Uterus (tissue), 3 donors: ENCODE measurements at regions not wholly inside any gene's neighbourhood (a gene's known extent, or its start where the extent isn't known, plus 50 kb on each side); places are given as distances from the start of the nearest gene placed in this dataset.

Source experiments
- DNase-seq, 2 donors: peaks; one replicate each; pipeline ENCODE4 v3.0.0-alpha.2; 2019 to 2020
- H3K27ac ChIP-seq, 2 donors: fragments of 200-600 bp; sonication (generic); 1 replicate in 1 of 2; 2 replicates in 1 of 2; pipeline ENCODE4 v1.5.1; 2016 to 2018
- H3K27me3 ChIP-seq, 2 donors: fragments of 200-600 bp; sonication (generic); one replicate each; pipeline ENCODE4 v1.5.1; 2018 to 2019; ENCODE audit warnings: control low read depth in 1 of 2
- H3K36me3 ChIP-seq, 2 donors: fragments of 200-600 bp; sonication (generic); one replicate each; pipeline ENCODE4 v1.5.1; 2019; ENCODE audit warnings: control low read depth in 1 of 2
- H3K4me1 ChIP-seq, 2 donors: fragments of 200-600 bp; sonication (generic); one replicate each; pipeline ENCODE4 v1.5.1; 2018 to 2019; ENCODE audit warnings: control low read depth in 1 of 2
- H3K4me3 ChIP-seq, 2 donors: fragments of 200-600 bp; sonication (generic); 1 replicate in 1 of 2; 2 replicates in 1 of 2; pipeline ENCODE4 v1.5.1; 2018 to 2019; ENCODE audit warnings: mild to moderate bottlenecking in 1 of 2
- H3K9me3 ChIP-seq, 2 donors: fragments of 200-600 bp; sonication (generic); one replicate each; pipeline ENCODE4 v1.5.1; 2019; ENCODE audit warnings: control low read depth in 1 of 2
- POLR2A ChIP-seq, 2 donors: fragments of 450-650 bp; IDR thresholded peaks; one replicate each; pipeline ENCODE4 v1.6.1; 2016; ENCODE audit warnings: antibody characterized with exemption in 2 of 2, mild to moderate bottlenecking in 1 of 2, moderate library complexity in 1 of 2
- intact Hi-C: fragments of 100-400 bp; cut with DNase I; formaldehyde crosslinking; loops from one replicate; pipeline ENCODE4 v1.15.1; 2023; ENCODE audit warnings: low total_unique reads
- TF ChIP-seq, protein P1 (sequence below), 4 experiments: fragments of 200-600 bp in 2 of 4; fragments of 450-650 bp in 2 of 4; sonication (generic) in 2 of 4; IDR thresholded peaks; one replicate each; pipeline ENCODE4 v1.5.1; 2016 to 2019; ENCODE audit warnings: antibody characterized with exemption in 4 of 4, mild to moderate bottlenecking in 2 of 4, moderate library complexity in 1 of 4
- donor health status: DM: yes; HTN: yes; CAD: no.

DNA sequence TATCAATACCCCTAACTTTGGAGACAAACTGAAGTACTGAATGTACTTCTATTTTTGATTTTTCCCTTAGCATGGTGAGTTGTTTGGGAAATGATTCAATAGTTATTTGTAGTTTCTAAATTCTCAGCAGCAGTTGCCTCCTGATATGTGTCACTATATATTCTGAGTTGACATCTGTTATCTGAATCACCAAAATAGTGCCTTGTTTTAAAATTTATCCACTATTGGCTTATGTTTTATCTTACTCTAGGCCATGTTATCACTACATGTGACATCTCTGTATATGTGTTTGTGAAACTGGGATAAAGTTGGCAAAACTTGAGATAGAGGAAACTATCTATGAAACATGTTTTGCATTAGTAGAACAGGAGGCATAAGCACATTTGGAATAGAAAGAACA is 317.6 kb downstream of the TLE4 start:
- Histone ChIP-seq H3K9me3 (no peaks in the 10 kb centered on the region), H3K36me3 (no peaks in the 10 kb centered on the region), H3K27ac (no peak overlapping the region), H3K4me1 (no peaks in the 10 kb centered on the region), H3K4me3 (no peak overlapping the region), H3K27me3 (no peaks in the 10 kb centered on the region)
- TF ChIP-seq POLR2A (IDR thresholded peaks at IDR 0.05): no peak
- TF ChIP-seq, protein P1, sequence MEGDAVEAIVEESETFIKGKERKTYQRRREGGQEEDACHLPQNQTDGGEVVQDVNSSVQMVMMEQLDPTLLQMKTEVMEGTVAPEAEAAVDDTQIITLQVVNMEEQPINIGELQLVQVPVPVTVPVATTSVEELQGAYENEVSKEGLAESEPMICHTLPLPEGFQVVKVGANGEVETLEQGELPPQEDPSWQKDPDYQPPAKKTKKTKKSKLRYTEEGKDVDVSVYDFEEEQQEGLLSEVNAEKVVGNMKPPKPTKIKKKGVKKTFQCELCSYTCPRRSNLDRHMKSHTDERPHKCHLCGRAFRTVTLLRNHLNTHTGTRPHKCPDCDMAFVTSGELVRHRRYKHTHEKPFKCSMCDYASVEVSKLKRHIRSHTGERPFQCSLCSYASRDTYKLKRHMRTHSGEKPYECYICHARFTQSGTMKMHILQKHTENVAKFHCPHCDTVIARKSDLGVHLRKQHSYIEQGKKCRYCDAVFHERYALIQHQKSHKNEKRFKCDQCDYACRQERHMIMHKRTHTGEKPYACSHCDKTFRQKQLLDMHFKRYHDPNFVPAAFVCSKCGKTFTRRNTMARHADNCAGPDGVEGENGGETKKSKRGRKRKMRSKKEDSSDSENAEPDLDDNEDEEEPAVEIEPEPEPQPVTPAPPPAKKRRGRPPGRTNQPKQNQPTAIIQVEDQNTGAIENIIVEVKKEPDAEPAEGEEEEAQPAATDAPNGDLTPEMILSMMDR (IDR thresholded peaks at IDR 0.05): no peak
- no peak for DNase-seq
- intact Hi-C loops: no loop called here

DNA sequence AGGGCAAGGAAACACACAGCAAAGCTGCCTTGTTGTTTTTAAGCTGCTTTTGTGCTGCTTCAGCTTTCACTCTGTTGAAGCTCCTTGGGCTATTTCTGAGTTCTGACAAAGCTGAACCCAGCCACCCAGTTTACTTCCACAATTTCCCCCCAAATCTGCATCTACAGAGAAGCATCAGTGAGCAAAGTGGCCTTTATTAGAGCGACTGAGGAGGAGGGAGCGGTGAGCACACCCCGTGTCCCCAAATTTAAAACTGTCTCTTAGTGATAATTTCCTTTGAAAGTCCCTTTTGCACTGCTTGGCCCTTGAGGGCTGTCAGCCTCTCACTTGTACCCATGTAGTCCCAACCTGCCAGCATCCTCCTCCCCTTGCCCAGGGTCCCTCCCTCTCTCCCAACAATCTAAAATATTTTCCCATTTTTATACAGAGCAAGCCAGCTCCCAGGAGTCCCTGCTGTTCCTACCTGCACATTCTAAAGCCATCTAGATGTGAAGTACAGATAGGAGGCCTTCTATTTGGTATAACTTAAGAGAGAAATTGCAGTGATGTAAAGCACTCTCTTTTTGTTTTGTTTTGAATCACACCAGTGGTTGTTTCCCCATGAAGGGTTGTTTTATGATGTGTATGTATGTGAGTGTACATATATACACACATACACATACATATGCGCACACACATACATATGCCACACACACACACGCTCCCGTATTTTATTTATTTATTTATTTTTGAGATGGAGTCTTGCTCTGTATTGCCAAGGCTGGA is 313.5 kb downstream of the TLE4 start:
- TF ChIP-seq POLR2A (IDR thresholded peaks at IDR 0.05): no peak
- TF ChIP-seq, protein P1 (IDR thresholded peaks at IDR 0.05): no peak
- H3K36me3 ChIP-seq: peaks cover 0 to 2% of the 10 kb centered on the region in 2 donors
- H3K4me1 ChIP-seq: no peaks in the 10 kb centered on the region
- intact Hi-C loops: no loop called here
- no peak overlapping the region for H3K4me3 ChIP-seq
- no peak overlapping the region for H3K27ac ChIP-seq
- no peak for DNase-seq
- no peaks in the 10 kb centered on the region for H3K27me3 ChIP-seq
- H3K9me3 ChIP-seq: no peaks in the 10 kb centered on the region

DNA sequence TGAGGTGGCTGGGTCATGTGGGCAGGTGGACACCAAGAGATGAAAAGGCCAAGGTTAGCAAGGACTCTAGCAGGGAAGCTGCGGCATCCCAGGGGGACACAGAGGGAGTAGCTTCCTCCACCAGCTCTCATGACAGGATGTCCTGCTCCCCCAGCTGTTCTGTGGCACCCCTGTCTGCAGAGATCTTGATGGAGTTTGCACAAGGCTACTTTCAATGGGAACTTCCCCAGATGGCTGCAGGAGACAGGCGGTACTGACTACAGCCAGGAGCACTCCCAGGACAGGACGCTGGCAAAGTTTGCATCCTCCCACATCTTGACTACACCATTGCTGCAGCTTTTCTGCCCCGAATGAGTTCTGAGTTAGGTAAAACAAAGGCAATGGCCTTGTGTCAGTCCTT is 312.8 kb downstream of the TLE4 start:
- TF ChIP-seq, protein P1 (IDR thresholded peaks at IDR 0.05): no peak
- TF ChIP-seq POLR2A (IDR thresholded peaks at IDR 0.05): no peak
- H3K27me3 ChIP-seq: no peaks in the 10 kb centered on the region
- H3K27ac ChIP-seq: no peak overlapping the region
- H3K4me1 ChIP-seq: no peaks in the 10 kb centered on the region
- H3K36me3 ChIP-seq: peaks cover 0 to 2% of the 10 kb centered on the region in 2 donors
- intact Hi-C loops: no loop called here
- DNase-seq: no peak
- H3K9me3 ChIP-seq: no peaks in the 10 kb centered on the region
- no peak overlapping the region for H3K4me3 ChIP-seq

GRCh38 chr9:79883073-79883645 is 311.4 kb downstream of the TLE4 start:
- intact Hi-C loops: no loop called here
- no peak for DNase-seq
- H3K27me3 ChIP-seq: no peaks in the 10 kb centered on the region

DNA sequence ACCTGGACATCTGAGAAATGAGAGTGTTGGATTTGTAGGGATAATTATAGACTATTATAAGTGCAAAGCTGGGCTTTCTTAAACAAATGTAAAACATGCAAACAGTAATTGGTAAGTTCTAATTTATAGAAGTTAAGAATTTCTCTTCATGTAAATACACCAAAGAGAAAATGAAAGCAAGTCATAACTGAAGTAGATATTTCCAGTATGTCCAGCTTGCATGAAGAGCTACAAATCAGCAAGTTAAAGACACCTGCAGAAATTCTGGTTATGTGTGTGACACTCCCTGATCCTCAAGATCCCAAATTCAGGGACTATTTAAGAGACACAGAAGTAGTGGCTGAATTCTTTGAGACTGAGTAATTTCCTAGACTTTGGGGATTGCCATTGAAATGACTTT is 308.9 kb downstream of the TLE4 start:
- peaks cover 0 to 2% of the 10 kb centered on the region in 2 donors for H3K36me3 ChIP-seq
- no peaks in the 10 kb centered on the region for H3K9me3 ChIP-seq
- no peak for DNase-seq
- no peaks in the 10 kb centered on the region for H3K4me1 ChIP-seq
- no peak overlapping the region for H3K27ac ChIP-seq
- intact Hi-C loops: no loop called here
- no peaks in the 10 kb centered on the region for H3K27me3 ChIP-seq
- H3K4me3 ChIP-seq: no peak overlapping the region
- TF ChIP-seq, protein P1 (IDR thresholded peaks at IDR 0.05): no peak
- no peak for TF ChIP-seq POLR2A (IDR thresholded peaks at IDR 0.05)

More at GRCh38 chr9:79883073-79883645, 311.4 kb downstream of the TLE4 start:
- Histone ChIP-seq H3K4me1 (no peaks in the 10 kb centered on the region), H3K9me3 (no peaks in the 10 kb centered on the region), H3K36me3 (peaks cover 0 to 2% of the 10 kb centered on the region in 2 donors), H3K4me3 (no peak overlapping the region), H3K27ac (no peak overlapping the region)
- no peak for TF ChIP-seq POLR2A (IDR thresholded peaks at IDR 0.05)
- TF ChIP-seq, protein P1 (IDR thresholded peaks at IDR 0.05): no peak
